Fibroblast of the aortic adventitia (primary cell): ENCODE measurements at regions not wholly inside any gene's neighbourhood (a gene's known extent, or its start where the extent isn't known, plus 50 kb on each side); places are given as distances from the start of the nearest gene placed in this dataset.

ENCODE experiments used
- DNase-seq: peaks from one replicate; pipeline ENCODE4 v3.0.0-alpha.2; 2010; ENCODE audit warnings: low read depth
- H3K4me3 ChIP-seq: 2 replicates; pipeline ENCODE4 v1.5.1; 2011; ENCODE audit warnings: low read depth, mild to moderate bottlenecking, control low read depth, low read length, moderate library complexity
- CTCF ChIP-seq: IDR thresholded peaks from 2 replicates; pipeline ENCODE4 v1.5.1; 2011; ENCODE audit warnings: mild to moderate bottlenecking, low read length, control low read depth, inconsistent platforms; ENCODE audit not compliant: insufficient read depth

GRCh38 chr2:150150144-150150543, 337.3 kb downstream of the RND3 start:
- no peak overlapping the region for H3K4me3 ChIP-seq
- TF ChIP-seq CTCF: no peak
- no peak for DNase-seq

GRCh38 chr2:150147889-150148683, 339.4 kb downstream of the RND3 start:
- TF ChIP-seq CTCF: no peak
- no peak overlapping the region for H3K4me3 ChIP-seq
- DNase-seq: no peak

- no peak for DNase-seq
- no peak for TF ChIP-seq CTCF
- H3K4me3 ChIP-seq: no peak overlapping the region
Observed at GRCh38 chr2:150146879-150147278, 340.6 kb downstream of the RND3 start.

- no peak for DNase-seq
- TF ChIP-seq CTCF: no peak
- no peak overlapping the region for H3K4me3 ChIP-seq
Observed at GRCh38 chr2:150145299-150145692, 342.2 kb downstream of the RND3 start.

- DNase-seq: peak; percentile 40
- H3K4me3 ChIP-seq: no peak overlapping the region
- TF ChIP-seq CTCF: no peak
Observed at GRCh38 chr2:150144546-150145298, 342.7 kb downstream of the RND3 start.

- DNase-seq: peak; percentile 78
- TF ChIP-seq CTCF: no peak
- H3K4me3 ChIP-seq: no peak overlapping the region
Observed at GRCh38 chr2:150143087-150143536, 344.4 kb downstream of the RND3 start.
